HFF-Myc (cell line): ENCODE measurements at regions not wholly inside any gene's neighbourhood (a gene's known extent, or its start where the extent isn't known, plus 50 kb on each side); places are given as distances from the start of the nearest gene placed in this dataset.

Experiments
- DNase-seq: peaks from one replicate; pipeline ENCODE4 v3.0.0-alpha.2; 2011; ENCODE audit warnings: low read depth; ENCODE audit errors: extremely low read depth
- H3K4me3 ChIP-seq: replicated peaks from 2 replicates; pipeline ENCODE4 v1.5.1; 2011; ENCODE audit warnings: low read depth, mild to moderate bottlenecking, control low read depth, low read length
- CTCF ChIP-seq: IDR thresholded peaks from 2 replicates; pipeline ENCODE4 v1.5.1; 2012; ENCODE audit warnings: mild to moderate bottlenecking, low read depth, low read length, control low read depth; ENCODE audit errors: missing control alignments

GRCh38 chr2:198387677-198388076 lies 583.3 kb downstream of the PLCL1 start:
- H3K4me3 ChIP-seq = no peak overlapping the region
- no peak for DNase-seq
- TF ChIP-seq CTCF = no peak

DNA sequence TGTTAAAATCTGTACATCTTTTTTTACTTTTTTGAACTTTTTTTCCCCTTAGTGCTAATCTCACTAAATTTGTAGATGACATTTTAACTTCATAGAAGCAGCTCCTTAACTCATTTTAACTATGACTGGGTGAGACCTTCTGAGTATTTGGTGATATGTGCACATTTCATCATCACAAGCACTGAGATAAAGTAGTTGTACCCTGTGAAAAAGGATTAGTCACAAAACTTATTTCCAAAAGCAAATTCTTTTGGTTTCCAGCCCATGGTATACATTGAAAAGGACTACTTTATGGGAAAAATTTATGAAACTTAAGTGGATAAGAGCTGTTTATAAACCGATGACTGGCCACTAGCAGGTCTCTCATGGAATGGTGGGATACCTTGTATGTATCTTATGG lies 581.5 kb downstream of the PLCL1 start:
- no peak for DNase-seq

GRCh38 chr2:198385326-198385725 lies 580.9 kb downstream of the PLCL1 start:
- no peak overlapping the region for H3K4me3 ChIP-seq
- TF ChIP-seq CTCF = no peak
- DNase-seq = no peak

More for the DNA sequence above, 581.5 kb downstream of the PLCL1 start:
- no peak overlapping the region for H3K4me3 ChIP-seq
- TF ChIP-seq CTCF = no peak

- TF ChIP-seq CTCF = no peak
- no peak overlapping the region for H3K4me3 ChIP-seq
Measured at GRCh38 chr2:198383392-198383791, 579.0 kb downstream of the PLCL1 start.

GRCh38 chr2:198382811-198383210 lies 578.4 kb downstream of the PLCL1 start:
- no peak for TF ChIP-seq CTCF
- H3K4me3 ChIP-seq = no peak overlapping the region
- DNase-seq = no peak

More at GRCh38 chr2:198383392-198383791, 579.0 kb downstream of the PLCL1 start:
- DNase-seq = no peak

- no peak for DNase-seq
- H3K4me3 ChIP-seq = no peak overlapping the region
- no peak for TF ChIP-seq CTCF
Measured at GRCh38 chr2:198376677-198377076, 572.3 kb downstream of the PLCL1 start.

DNA sequence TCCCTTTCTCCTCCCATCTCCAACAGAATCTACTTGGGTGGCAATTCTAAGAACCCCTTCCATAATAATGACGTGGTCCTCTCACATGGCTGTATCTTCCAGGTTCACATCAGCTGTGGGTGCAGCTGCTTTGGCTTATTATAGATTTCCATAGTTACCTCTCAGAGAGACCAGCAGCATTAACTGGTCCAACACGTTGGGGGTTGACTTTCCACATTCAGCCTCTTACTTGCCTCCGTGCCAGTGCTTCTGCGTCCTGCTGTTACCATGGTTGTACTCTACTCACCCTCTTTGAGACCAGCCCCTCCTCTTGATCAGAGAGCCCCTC lies 570.7 kb downstream of the PLCL1 start:
- no peak overlapping the region for H3K4me3 ChIP-seq
- no peak for TF ChIP-seq CTCF
- DNase-seq = no peak
